ENCODE measurements at regions not wholly inside any gene's neighbourhood (a gene's known extent, or its start where the extent isn't known, plus 50 kb on each side); places are given as distances from the start of the nearest gene placed in this dataset.
"Not testable (repeated sequence)": the region's sequence is repeated elsewhere in the genome, so short reads cannot be mapped to it uniquely, and the experiment has no call there.

GRCh38 chr14:106378191-106378590 is 851.8 kb downstream of the TMEM121 start:
- no peak for FAIRE-seq

- no peak for FAIRE-seq
These were observed 854.4 kb downstream of the TMEM121 start for GRCh38 chr14:106380740-106381139.

GRCh38 chr14:106389186-106389585 is 862.8 kb downstream of the TMEM121 start:
- FAIRE-seq = not testable (repeated sequence)

- FAIRE-seq = no peak
These were observed 864.0 kb downstream of the TMEM121 start for GRCh38 chr14:106390401-106390800.

- FAIRE-seq = no peak
These were observed 864.6 kb downstream of the TMEM121 start for GRCh38 chr14:106390947-106391346.

GRCh38 chr14:106393742-106394141 is 867.4 kb downstream of the TMEM121 start:
- FAIRE-seq = no peak

GRCh38 chr14:106395456-106396050 is 869.2 kb downstream of the TMEM121 start:
- FAIRE-seq = no peak

- no peak for FAIRE-seq
These were observed 870.6 kb downstream of the TMEM121 start for GRCh38 chr14:106396999-106397398.

- not testable (repeated sequence) for FAIRE-seq
These were observed 872.5 kb downstream of the TMEM121 start for GRCh38 chr14:106398931-106399331.

- FAIRE-seq = not testable (repeated sequence)
These were observed 874.9 kb downstream of the TMEM121 start for GRCh38 chr14:106401316-106401715.

- not testable (repeated sequence) for FAIRE-seq
These were observed 883.8 kb downstream of the TMEM121 start for GRCh38 chr14:106410229-106410628.

- no peak for FAIRE-seq
These were observed 888.1 kb downstream of the TMEM121 start for GRCh38 chr14:106414464-106414863.

- no peak for FAIRE-seq
These were observed 891.1 kb downstream of the TMEM121 start for GRCh38 chr14:106417224-106418049.

GRCh38 chr14:106419376-106419965 is 893.1 kb downstream of the TMEM121 start:
- FAIRE-seq = no peak

GRCh38 chr14:106421431-106422033 is 895.1 kb downstream of the TMEM121 start:
- FAIRE-seq = not testable (repeated sequence)

- FAIRE-seq = no peak
These were observed 895.7 kb downstream of the TMEM121 start for GRCh38 chr14:106422066-106422465.

GRCh38 chr14:106425150-106425549 is 898.8 kb downstream of the TMEM121 start:
- not testable (repeated sequence) for FAIRE-seq

GRCh38 chr14:106436310-106436905 is 910.0 kb downstream of the TMEM121 start:
- no peak for FAIRE-seq

- FAIRE-seq = no peak
These were observed 916.5 kb downstream of the TMEM121 start for GRCh38 chr14:106442857-106443256.

- no peak for FAIRE-seq
These were observed 928.6 kb downstream of the TMEM121 start for GRCh38 chr14:106455026-106455425.

GRCh38 chr14:106459971-106460730 is 933.8 kb downstream of the TMEM121 start:
- FAIRE-seq = no peak

GRCh38 chr14:106460916-106461315 is 934.5 kb downstream of the TMEM121 start:
- no peak for FAIRE-seq
